ENCODE measurements at regions not wholly inside any gene's neighbourhood (a gene's known extent, or its start where the extent isn't known, plus 50 kb on each side); places are given as distances from the start of the nearest gene placed in this dataset.

DNA sequence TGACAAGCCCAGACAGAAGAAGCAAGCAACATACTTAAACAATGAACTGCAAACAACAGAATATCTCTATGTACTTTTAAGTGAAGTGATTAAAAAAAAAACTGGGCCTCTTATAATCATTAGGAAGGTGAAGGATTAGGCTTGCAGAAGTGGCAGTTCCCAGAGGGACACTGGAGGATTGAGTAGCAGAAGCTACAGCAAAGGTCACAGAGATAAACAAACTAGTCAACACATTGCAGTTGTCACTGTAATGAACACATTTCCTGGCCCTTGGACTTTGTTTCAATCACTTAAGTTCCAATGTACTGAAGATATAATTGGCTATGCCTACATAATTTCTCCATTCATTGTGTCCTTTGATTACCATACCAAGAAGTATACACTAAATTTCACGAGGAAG is 1498.8 kb downstream of the SLITRK5 start:
- H3K27ac ChIP-seq: no peak overlapping the region
- WGBS (ENCODE audit: insufficient coverage, low coverage, low lambda C conversion rate, missing lambda C conversion rate): 22% methylated on average over 1 of the region's 1 CpG
- no peak overlapping the region for H3K4me3 ChIP-seq
- ATAC-seq (no peak), DNase-seq (no peak)
- H3K9me3 ChIP-seq: no peaks in the 10 kb centered on the region
- no peaks in the 10 kb centered on the region for H3K4me1 ChIP-seq
- no peaks in the 10 kb centered on the region for H3K36me3 ChIP-seq
- no peaks in the 10 kb centered on the region for H3K27me3 ChIP-seq
- TF ChIP-seq POLR2A (IDR thresholded peaks at IDR 0.05): no peak
- TF ChIP-seq, protein P1, sequence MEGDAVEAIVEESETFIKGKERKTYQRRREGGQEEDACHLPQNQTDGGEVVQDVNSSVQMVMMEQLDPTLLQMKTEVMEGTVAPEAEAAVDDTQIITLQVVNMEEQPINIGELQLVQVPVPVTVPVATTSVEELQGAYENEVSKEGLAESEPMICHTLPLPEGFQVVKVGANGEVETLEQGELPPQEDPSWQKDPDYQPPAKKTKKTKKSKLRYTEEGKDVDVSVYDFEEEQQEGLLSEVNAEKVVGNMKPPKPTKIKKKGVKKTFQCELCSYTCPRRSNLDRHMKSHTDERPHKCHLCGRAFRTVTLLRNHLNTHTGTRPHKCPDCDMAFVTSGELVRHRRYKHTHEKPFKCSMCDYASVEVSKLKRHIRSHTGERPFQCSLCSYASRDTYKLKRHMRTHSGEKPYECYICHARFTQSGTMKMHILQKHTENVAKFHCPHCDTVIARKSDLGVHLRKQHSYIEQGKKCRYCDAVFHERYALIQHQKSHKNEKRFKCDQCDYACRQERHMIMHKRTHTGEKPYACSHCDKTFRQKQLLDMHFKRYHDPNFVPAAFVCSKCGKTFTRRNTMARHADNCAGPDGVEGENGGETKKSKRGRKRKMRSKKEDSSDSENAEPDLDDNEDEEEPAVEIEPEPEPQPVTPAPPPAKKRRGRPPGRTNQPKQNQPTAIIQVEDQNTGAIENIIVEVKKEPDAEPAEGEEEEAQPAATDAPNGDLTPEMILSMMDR (IDR thresholded peaks at IDR 0.05): no peak
- intact Hi-C loops (cut with DNase I): no loop called here

- no peaks in the 10 kb centered on the region for H3K36me3 ChIP-seq
- no peaks in the 10 kb centered on the region for H3K9me3 ChIP-seq
- no peak overlapping the region for H3K27ac ChIP-seq
- H3K4me1 ChIP-seq: no peaks in the 10 kb centered on the region
- DNase-seq: no peak
- H3K27me3 ChIP-seq: no peaks in the 10 kb centered on the region
- intact Hi-C loops (cut with DNase I): no loop called here
- H3K4me3 ChIP-seq: no peak overlapping the region
- no peak for ATAC-seq
- TF ChIP-seq, protein P1 (IDR thresholded peaks at IDR 0.05): no peak
- no peak for TF ChIP-seq POLR2A (IDR thresholded peaks at IDR 0.05)
Observed at GRCh38 chr13:89181041-89181440, 1509.9 kb downstream of the SLITRK5 start.

GRCh38 chr13:89199138-89199537 is 1528.0 kb downstream of the SLITRK5 start:
- no peaks in the 10 kb centered on the region for H3K4me1 ChIP-seq
- TF ChIP-seq POLR2A (IDR thresholded peaks at IDR 0.05): no peak
- TF ChIP-seq, protein P1 (IDR thresholded peaks at IDR 0.05): no peak
- no peak for ATAC-seq
- no peaks in the 10 kb centered on the region for H3K36me3 ChIP-seq
- no peak overlapping the region for H3K27ac ChIP-seq
- H3K27me3 ChIP-seq: no peaks in the 10 kb centered on the region
- 22% methylated on average over 4 of the region's 4 CpGs for WGBS (ENCODE audit: insufficient coverage, low coverage, low lambda C conversion rate, missing lambda C conversion rate)
- H3K9me3 ChIP-seq: no peaks in the 10 kb centered on the region
- intact Hi-C loops (cut with DNase I): no loop called here
- no peak for DNase-seq
- H3K4me3 ChIP-seq: no peak overlapping the region

DNA sequence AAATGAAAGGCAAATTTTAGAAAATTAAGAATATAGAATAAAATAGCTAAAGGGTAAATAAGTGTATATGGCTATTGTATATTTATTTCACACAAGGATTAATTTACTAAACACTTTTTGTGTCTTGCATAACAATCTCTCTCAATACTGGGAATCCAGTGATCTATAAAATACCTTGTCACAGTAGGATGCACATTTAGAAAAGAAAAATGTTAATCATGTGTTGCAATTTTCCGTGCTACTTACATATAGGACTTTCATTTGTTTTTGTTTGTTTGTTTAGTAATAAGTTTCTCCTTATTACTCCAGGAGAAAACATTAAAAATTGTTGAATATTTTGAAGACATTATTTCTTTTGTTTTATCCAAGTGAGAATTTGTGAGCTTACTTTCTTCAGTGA is 1533.3 kb downstream of the SLITRK5 start:
- H3K36me3 ChIP-seq: no peaks in the 10 kb centered on the region
- 38% methylated on average over 1 of the region's 1 CpG for WGBS (ENCODE audit: insufficient coverage, low coverage, low lambda C conversion rate, missing lambda C conversion rate)
- H3K9me3 ChIP-seq: no peaks in the 10 kb centered on the region
- no peak overlapping the region for H3K27ac ChIP-seq
- no peaks in the 10 kb centered on the region for H3K27me3 ChIP-seq
- TF ChIP-seq, protein P1 (IDR thresholded peaks at IDR 0.05): no peak
- no peak for TF ChIP-seq POLR2A (IDR thresholded peaks at IDR 0.05)
- DNase-seq (no peak), ATAC-seq (no peak)
- H3K4me1 ChIP-seq: no peaks in the 10 kb centered on the region
- no peak overlapping the region for H3K4me3 ChIP-seq
- intact Hi-C loops (cut with DNase I): no loop called here

DNA sequence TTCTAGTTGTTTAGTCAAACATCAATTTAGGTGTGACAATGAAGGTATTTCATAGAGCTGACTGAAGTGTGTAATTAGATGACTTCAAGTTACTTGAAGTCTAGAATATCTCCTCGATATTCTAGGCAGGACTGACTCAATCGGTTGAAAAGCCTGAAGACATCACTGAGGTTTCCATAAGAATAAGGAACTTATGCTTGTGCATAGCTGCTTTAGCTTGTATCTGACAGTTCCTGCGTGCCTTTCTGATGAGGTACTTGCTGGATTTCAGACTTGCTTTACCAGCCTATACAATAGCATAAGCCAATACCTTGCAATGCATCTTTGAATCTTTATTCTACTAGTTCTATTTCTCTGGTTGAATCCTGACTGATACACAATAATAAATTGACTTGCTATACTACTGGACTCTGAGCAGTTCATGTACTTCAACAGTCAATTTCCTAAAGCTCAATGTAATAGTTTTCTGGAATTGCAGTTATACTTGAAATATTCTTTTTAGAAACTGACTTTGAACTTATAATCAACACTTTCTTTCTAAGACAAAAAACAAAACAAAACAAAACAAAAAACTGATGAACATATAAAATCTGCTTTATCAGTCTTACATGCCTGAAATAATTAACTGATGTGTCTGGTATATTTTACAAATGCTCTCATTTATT is 1534.8 kb downstream of the SLITRK5 start:
- no peak for TF ChIP-seq POLR2A (IDR thresholded peaks at IDR 0.05)
- TF ChIP-seq, protein P1 (IDR thresholded peaks at IDR 0.05): no peak
- Histone ChIP-seq H3K27me3 (no peaks in the 10 kb centered on the region), H3K27ac (no peak overlapping the region), H3K36me3 (no peaks in the 10 kb centered on the region), H3K9me3 (no peaks in the 10 kb centered on the region), H3K4me3 (no peak overlapping the region), H3K4me1 (no peaks in the 10 kb centered on the region)
- DNase-seq: no peak
- intact Hi-C loops (cut with DNase I): no loop called here
- ATAC-seq: no peak
- WGBS (ENCODE audit: insufficient coverage, low coverage, low lambda C conversion rate, missing lambda C conversion rate): 50% methylated on average over 3 of the region's 3 CpGs
